K562 (cell line): ENCODE measurements at regions not wholly inside any gene's neighbourhood (a gene's known extent, or its start where the extent isn't known, plus 50 kb on each side); places are given as distances from the start of the nearest gene placed in this dataset.

Experiments
- ATAC-seq: fragments of 200-7000 bp; cut with Tn5 transposase; 3 replicates; pipeline ENCODE4 v1.9.1; 2020; ENCODE audit warnings: moderate library complexity
- BruUV-seq: library from RNA; stranded (reverse); fragments of 400-500 nt; replicated peaks from 2 replicates; lab custom pipeline; 2021; lab: Mats Ljungman, UMichigan
- CTCF ChIA-PET: fragments of 300-600 bp; formaldehyde crosslinking; extraction: SDS; loops from one replicate; lab custom pipeline; 2021; ENCODE audit warnings: low intra/inter-chr PET ratio; lab: Yijun Ruan, JAX
- POLR2A ChIA-PET: fragments of 300-600, 350-650 bp; sonication (Branson Sonifier 250); formaldehyde crosslinking; extraction: SDS; loops from one replicate; lab custom pipeline; 2021; ENCODE audit warnings: antibody characterized with exemption, inconsistent platforms; lab: Yijun Ruan, JAX
- DNase-seq, 4 experiments: peaks; one replicate each; pipeline versions ENCODE4 v3.0.0 to v3.0.0-alpha.2; 2011 to 2018; ENCODE audit warnings: low spot score in 3 of 4, mixed read lengths in 3 of 4; ENCODE audit errors: extremely low read depth in 1 of 4
- FAIRE-seq: peaks from 2 replicates; lab custom pipeline; 2011; peaks lifted over from hg19 to GRCh38; lab: Jason Lieb, UNC
- H2AFZ ChIP-seq: 2 replicates; pipeline ENCODE4 v1.6.0; 2011; ENCODE audit warnings: low read depth, low read length, control low read depth, inconsistent platforms
- H3K27ac ChIP-seq: fragments of 200-600 bp; 3 replicates; pipeline ENCODE4 v1.8.0; 2011; ENCODE audit warnings: low read depth, mild to moderate bottlenecking, control low read depth, inconsistent platforms, low read length, moderate library complexity, mixed read lengths; ENCODE audit errors: extremely low read depth
- H3K27me3 ChIP-seq, 2 experiments: fragments of 300-600 bp in 1 of 2; 2 replicates in 1 of 2; 3 replicates in 1 of 2; pipeline versions ENCODE4 v1.6.0 to v1.8.0; 2011; ENCODE audit warnings: inconsistent platforms in 2 of 2, low read length in 2 of 2, mild to moderate bottlenecking in 1 of 2, mixed read lengths in 1 of 2, moderate library complexity in 1 of 2; ENCODE audit not compliant: control insufficient read depth in 2 of 2, insufficient read depth in 2 of 2
- H3K36me3 ChIP-seq: fragments of 300-600 bp; 3 replicates; pipeline ENCODE4 v1.8.0; 2011; ENCODE audit warnings: mild to moderate bottlenecking, low read length, inconsistent platforms; ENCODE audit not compliant: control insufficient read depth, insufficient read depth
- H3K4me1 ChIP-seq, 2 experiments: fragments of 200-600 bp in 1 of 2; replicated peaks in 1 of 2; 2 replicates in 1 of 2; 3 replicates in 1 of 2; pipeline versions ENCODE4 v1.5.1 to v1.8.0; 2011; ENCODE audit warnings: inconsistent platforms in 2 of 2, low read length in 2 of 2, mild to moderate bottlenecking in 1 of 2, mixed read lengths in 1 of 2, moderate library complexity in 1 of 2; ENCODE audit not compliant: control insufficient read depth in 2 of 2, insufficient read depth in 2 of 2
- H3K4me2 ChIP-seq: 2 replicates; pipeline ENCODE4 v1.6.1; 2011; ENCODE audit warnings: low read length, control low read depth, inconsistent platforms, mixed read lengths; ENCODE audit not compliant: insufficient read depth
- H3K4me3 ChIP-seq: fragments of 200-600 bp; sonication (generic), shearing (Covaris generic); 2 replicates; pipeline ENCODE4 v1.5.1; 2016; ENCODE audit warnings: control low read depth, inconsistent platforms
- H3K79me2 ChIP-seq: fragments of 200-600 bp; 3 replicates; pipeline ENCODE4 v1.8.0; 2011; ENCODE audit warnings: low read length, inconsistent platforms; ENCODE audit not compliant: control insufficient read depth, insufficient read depth
- H3K9ac ChIP-seq, 2 experiments: 2 replicates each; pipeline versions ENCODE4 v1.6.0 to v1.6.1; 2011; ENCODE audit warnings: low read depth in 2 of 2, low read length in 2 of 2, control low read depth in 1 of 2, inconsistent platforms in 1 of 2, mild to moderate bottlenecking in 1 of 2, mixed read lengths in 1 of 2; ENCODE audit not compliant: insufficient read depth in 1 of 2
- H3K9me1 ChIP-seq: one replicate; pipeline ENCODE4 v1.6.0; 2011; ENCODE audit warnings: inconsistent platforms, mild to moderate bottlenecking, low read length, moderate library complexity; ENCODE audit not compliant: control insufficient read depth, insufficient read depth
- H3K9me3 ChIP-seq: replicated peaks from 2 replicates; pipeline ENCODE4 v1.5.1; 2011; ENCODE audit warnings: low read depth, low read length, inconsistent platforms; ENCODE audit not compliant: control insufficient read depth, insufficient read depth
- H4K20me1 ChIP-seq: replicated peaks from 2 replicates; pipeline ENCODE4 v1.6.1; 2011; ENCODE audit warnings: low read length, inconsistent platforms, mixed read lengths; ENCODE audit not compliant: control insufficient read depth, insufficient read depth
- C11orf30 ChIP-seq: fragments of 450-650 bp; IDR thresholded peaks from 2 replicates; pipeline ENCODE4 v1.6.1; 2016; ENCODE audit warnings: low read depth, mild to moderate bottlenecking
- GATAD2B ChIP-seq: fragments of 450-650 bp; IDR thresholded peaks from 2 replicates; pipeline ENCODE4 v1.6.1; 2017; ENCODE audit warnings: mild to moderate bottlenecking, borderline replicate concordance
- IFI16 ChIP-seq: fragments of 250-450 bp; sonication (Bioruptor Pico); IDR thresholded peaks from 2 replicates; pipeline ENCODE4 v2.1.2; 2022; ENCODE audit warnings: mild to moderate bottlenecking, inconsistent platforms
- SRSF9 ChIP-seq: fragments of 200-400 bp; formaldehyde crosslinking; IDR thresholded peaks from 2 replicates; pipeline ENCODE4 v1.6.1; 2017; ENCODE audit warnings: low read depth, low read length, borderline replicate concordance
- TSC22D4 ChIP-seq: fragments of 450-650 bp; IDR thresholded peaks from 2 replicates; pipeline ENCODE4 v1.6.1; 2016; ENCODE audit warnings: missing genetic modification characterization, missing biosample characterization, control low read depth
- ZNF324 ChIP-seq: fragments of 250-450 bp; sonication (Bioruptor Pico); IDR thresholded peaks from 2 replicates; pipeline ENCODE4 v1.4.0; 2020; ENCODE audit warnings: mild to moderate bottlenecking
- ZNF717 ChIP-seq: fragments of 250-450 bp; sonication (Bioruptor Pico); IDR thresholded peaks from 2 replicates; pipeline ENCODE4 v1.5.0; 2021
- WGBS: fragments of 100-300 bp; shearing (Covaris generic); methylation state at CpG from one replicate; pipeline ENCODE4 v1.1.6; 2016; ENCODE audit warnings: low coverage, mixed read lengths; ENCODE audit not compliant: insufficient coverage; ENCODE audit errors: missing lambda C conversion rate; 5-methylcytosine and 5-hydroxymethylcytosine counted together
- in situ Hi-C: fragments of 300-500 bp; cut with MboI; formaldehyde crosslinking; loops from 4 replicates; pipeline ENCODE4 v1.15.0; 2018; ENCODE audit warnings: inconsistent platforms, mixed read lengths
- intact Hi-C: fragments of 100-400 bp; cut with micrococcal nuclease; formaldehyde crosslinking; loops from 2 replicates; pipeline ENCODE4 v1.14.2; 2022
- TF ChIP-seq, protein P1 (sequence below): fragments of 450-650 bp; formaldehyde crosslinking; conservative IDR thresholded peaks from 2 replicates; pipeline ENCODE4 v1.4.0; 2022; ENCODE audit warnings: mild to moderate bottlenecking, missing genetic modification characterization
- TF ChIP-seq, protein P2 (sequence below): fragments of 250-450 bp; sonication (Bioruptor Pico); IDR thresholded peaks from 2 replicates; pipeline ENCODE4 v1.8.0; 2021; ENCODE audit warnings: moderate library complexity, mild to moderate bottlenecking, inconsistent platforms
- TF ChIP-seq, protein P3 (sequence below): fragments of 450-650 bp; formaldehyde crosslinking; IDR thresholded peaks from 2 replicates; pipeline ENCODE4 v1.4.0; 2022; ENCODE audit warnings: missing genetic modification characterization

DNA sequence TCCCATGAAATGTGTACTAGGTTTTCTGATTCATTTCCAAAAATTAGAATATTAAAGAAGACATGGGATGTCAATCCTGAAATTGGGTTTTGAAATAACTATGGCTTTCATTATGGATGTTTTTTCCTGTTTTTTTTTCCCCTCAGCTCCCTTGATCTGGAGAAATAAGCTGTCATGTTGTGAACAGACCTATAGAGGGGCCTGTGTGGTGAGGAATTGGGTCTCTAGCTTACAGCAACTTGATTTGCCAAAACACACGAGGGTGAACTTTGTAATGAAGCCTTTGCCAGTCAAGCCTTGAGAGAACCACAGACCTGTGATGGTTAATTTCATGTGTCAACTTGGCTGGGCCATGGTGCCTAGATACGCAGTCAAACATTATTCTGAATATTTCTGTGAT, 2413.6 kb downstream of the PCDH7 start (continued):
- no peak for TF ChIP-seq TSC22D4 (tag)
- TF ChIP-seq, protein P1, sequence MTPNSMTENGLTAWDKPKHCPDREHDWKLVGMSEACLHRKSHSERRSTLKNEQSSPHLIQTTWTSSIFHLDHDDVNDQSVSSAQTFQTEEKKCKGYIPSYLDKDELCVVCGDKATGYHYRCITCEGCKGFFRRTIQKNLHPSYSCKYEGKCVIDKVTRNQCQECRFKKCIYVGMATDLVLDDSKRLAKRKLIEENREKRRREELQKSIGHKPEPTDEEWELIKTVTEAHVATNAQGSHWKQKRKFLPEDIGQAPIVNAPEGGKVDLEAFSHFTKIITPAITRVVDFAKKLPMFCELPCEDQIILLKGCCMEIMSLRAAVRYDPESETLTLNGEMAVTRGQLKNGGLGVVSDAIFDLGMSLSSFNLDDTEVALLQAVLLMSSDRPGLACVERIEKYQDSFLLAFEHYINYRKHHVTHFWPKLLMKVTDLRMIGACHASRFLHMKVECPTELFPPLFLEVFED (CRISPR knock-in tag) = no peak
- TF ChIP-seq, all 486 proteins: peak for 0

DNA sequence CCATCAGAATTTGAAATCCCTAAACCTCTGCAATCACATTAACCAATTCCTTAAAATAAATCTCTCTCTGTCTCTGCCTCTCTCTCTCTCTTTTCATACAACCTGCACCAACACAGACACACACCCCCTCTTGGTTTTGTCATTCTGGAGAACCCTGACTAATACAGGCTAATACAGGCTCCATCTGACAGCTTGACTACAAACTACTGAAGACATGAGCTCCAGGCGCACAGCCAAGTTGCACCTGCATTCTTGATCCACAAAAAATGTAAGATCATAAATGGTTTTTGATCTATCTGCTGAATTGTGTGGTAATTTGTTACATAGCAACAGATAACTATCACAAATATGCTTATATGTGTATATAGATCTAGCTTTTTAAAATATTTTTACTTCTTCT, 2414.2 kb downstream of the PCDH7 start:
- no peak overlapping the region for H3K4me2 ChIP-seq
- H2AFZ ChIP-seq = no peak overlapping the region
- H4K20me1 ChIP-seq = no peaks in the 10 kb centered on the region
- whole genome bisulfite sequencing = 0% methylated on average over 1 of the region's 1 CpG
- intact Hi-C loops = no loop called here
- no peaks in the 10 kb centered on the region for H3K4me1 ChIP-seq
- no peak overlapping the region for H3K4me3 ChIP-seq
- TF ChIP-seq ZNF324 (CRISPR knock-in tag) (no peak), ZNF717 (CRISPR knock-in tag) (no peak), IFI16 (no peak), C11orf30 (no peak), GATAD2B (no peak), SRSF9 (no peak)
- TF ChIP-seq, protein P2, sequence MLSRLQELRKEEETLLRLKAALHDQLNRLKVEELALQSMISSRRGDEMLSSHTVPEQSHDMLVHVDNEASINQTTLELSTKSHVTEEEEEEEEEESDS = no peak
- TF ChIP-seq, protein P3, sequence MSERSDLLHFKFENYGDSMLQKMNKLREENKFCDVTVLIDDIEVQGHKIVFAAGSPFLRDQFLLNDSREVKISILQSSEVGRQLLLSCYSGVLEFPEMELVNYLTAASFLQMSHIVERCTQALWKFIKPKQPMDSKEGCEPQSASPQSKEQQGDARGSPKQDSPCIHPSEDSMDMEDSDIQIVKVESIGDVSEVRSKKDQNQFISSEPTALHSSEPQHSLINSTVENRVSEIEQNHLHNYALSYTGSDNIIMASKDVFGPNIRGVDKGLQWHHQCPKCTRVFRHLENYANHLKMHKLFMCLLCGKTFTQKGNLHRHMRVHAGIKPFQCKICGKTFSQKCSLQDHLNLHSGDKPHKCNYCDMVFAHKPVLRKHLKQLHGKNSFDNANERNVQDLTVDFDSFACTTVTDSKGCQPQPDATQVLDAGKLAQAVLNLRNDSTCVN = no peak
- TF ChIP-seq, all 486 proteins: peak for 0
- H3K36me3 ChIP-seq = no peaks in the 10 kb centered on the region
- CTCF ChIA-PET = no interaction called here
- H3K9me1 ChIP-seq = no peaks in the 10 kb centered on the region
- DNase-seq = no peak
- no peaks in the 10 kb centered on the region; the same call in none of the 2 replicates for H3K9me3 ChIP-seq
- no peak for ATAC-seq
- BruUV-seq = no TSS peak
- in situ Hi-C loops = no loop called here
- no peaks in the 10 kb centered on the region for H3K27me3 ChIP-seq
- no peak overlapping the region for H3K27ac ChIP-seq
- H3K9ac ChIP-seq = no peak overlapping the region
- FAIRE-seq = no peak
- POLR2A ChIA-PET = no interaction called here
- H3K79me2 ChIP-seq = no peaks in the 10 kb centered on the region
